Activated naive CD8-positive, alpha-beta T cell treated with anti-CD3 and anti-CD28 coated beads, Interleukin-2, amount 50 U/mL, for 24 hours (primary cell): ENCODE measurements at regions not wholly inside any gene's neighbourhood (a gene's known extent, or its start where the extent isn't known, plus 50 kb on each side); places are given as distances from the start of the nearest gene placed in this dataset.
"Not testable (repeated sequence)": the region's sequence is repeated elsewhere in the genome, so short reads cannot be mapped to it uniquely, and the experiment has no call there.

Source experiments
- ATAC-seq: fragments of 150-1000 bp; cut with Tn5 transposase; one replicate; pipeline ENCODE4 v1.10.0; 2021
- DNase-seq: peaks from one replicate; pipeline ENCODE4 v3.0.0; 2021
- H3K27ac Mint-ChIP-seq: one replicate; pipeline ENCODE4 v1.8.0; 2021; ENCODE audit warnings: mild to moderate bottlenecking, mixed read lengths
- H3K27me3 Mint-ChIP-seq: one replicate; pipeline ENCODE4 v1.8.0; 2021; ENCODE audit warnings: mixed read lengths
- H3K36me3 Mint-ChIP-seq: one replicate; pipeline ENCODE4 v1.8.0; 2021; ENCODE audit warnings: low read depth, mixed read lengths
- H3K4me1 Mint-ChIP-seq: one replicate; pipeline ENCODE4 v1.8.0; 2021; ENCODE audit warnings: mixed read lengths
- H3K4me3 Mint-ChIP-seq: one replicate; pipeline ENCODE4 v1.8.0; 2021; ENCODE audit warnings: mild to moderate bottlenecking, moderate library complexity, mixed read lengths
- H3K9me3 Mint-ChIP-seq: one replicate; pipeline ENCODE4 v1.8.0; 2021; ENCODE audit warnings: mixed read lengths

- peaks cover 2% of the 10 kb centered on the region for H3K36me3 Mint-ChIP-seq
- no peak overlapping the region for H3K27ac Mint-ChIP-seq
- DNase-seq, result no peak
- ATAC-seq, result no peak
- H3K4me3 Mint-ChIP-seq, result no peak overlapping the region
- peaks cover 13% of the 10 kb centered on the region for H3K9me3 Mint-ChIP-seq
- no peaks in the 10 kb centered on the region for H3K4me1 Mint-ChIP-seq
- H3K27me3 Mint-ChIP-seq, result peaks cover 2% of the 10 kb centered on the region
Observed at GRCh38 chr14:105664691-105665090, 138.3 kb downstream of the TMEM121 start.

- Mint-ChIP-seq H3K4me3 (no peak overlapping the region), H3K27me3 (peaks cover 2% of the 10 kb centered on the region), H3K36me3 (peaks cover 2% of the 10 kb centered on the region), H3K4me1 (no peaks in the 10 kb centered on the region), H3K27ac (no peak overlapping the region), H3K9me3 (peaks cover 6% of the 10 kb centered on the region)
- ATAC-seq (peak; percentile 14), DNase-seq (no peak)
Observed at GRCh38 chr14:105665247-105665950, 139.0 kb downstream of the TMEM121 start.

GRCh38 chr14:105665951-105666277, 139.5 kb downstream of the TMEM121 start:
- Mint-ChIP-seq H3K9me3 (peaks cover under 1% of the 10 kb centered on the region), H3K4me1 (no peaks in the 10 kb centered on the region), H3K27ac (no peak overlapping the region), H3K27me3 (peaks cover 2% of the 10 kb centered on the region), H3K36me3 (no peaks in the 10 kb centered on the region), H3K4me3 (no peak overlapping the region)
- ATAC-seq (no peak), DNase-seq (no peak)

GRCh38 chr14:105666420-105666819, 140.0 kb downstream of the TMEM121 start:
- no peak overlapping the region for H3K4me3 Mint-ChIP-seq
- DNase-seq (no peak), ATAC-seq (no peak)
- H3K9me3 Mint-ChIP-seq, result no peaks in the 10 kb centered on the region
- H3K4me1 Mint-ChIP-seq, result no peaks in the 10 kb centered on the region
- peaks cover 2% of the 10 kb centered on the region for H3K27me3 Mint-ChIP-seq
- H3K36me3 Mint-ChIP-seq, result no peaks in the 10 kb centered on the region
- H3K27ac Mint-ChIP-seq, result no peak overlapping the region

GRCh38 chr14:105666991-105667662, 140.7 kb downstream of the TMEM121 start:
- H3K27ac Mint-ChIP-seq, H3K27me3 Mint-ChIP-seq, H3K9me3 Mint-ChIP-seq, H3K4me1 Mint-ChIP-seq, H3K4me3 Mint-ChIP-seq, DNase-seq, H3K36me3 Mint-ChIP-seq, ATAC-seq: not testable (repeated sequence)

- H3K27ac Mint-ChIP-seq, H3K36me3 Mint-ChIP-seq, DNase-seq, ATAC-seq, H3K4me3 Mint-ChIP-seq, H3K4me1 Mint-ChIP-seq, H3K27me3 Mint-ChIP-seq, H3K9me3 Mint-ChIP-seq: not testable (repeated sequence)
Observed at GRCh38 chr14:105667663-105668020, 141.3 kb downstream of the TMEM121 start.

- not testable (repeated sequence) for H3K27ac Mint-ChIP-seq, H3K4me3 Mint-ChIP-seq, ATAC-seq, H3K27me3 Mint-ChIP-seq, H3K4me1 Mint-ChIP-seq, H3K36me3 Mint-ChIP-seq, DNase-seq, H3K9me3 Mint-ChIP-seq
Observed at GRCh38 chr14:105668021-105668420, 141.6 kb downstream of the TMEM121 start.

GRCh38 chr14:105668471-105669230, 142.3 kb downstream of the TMEM121 start:
- not testable (repeated sequence) for DNase-seq, ATAC-seq, H3K27ac Mint-ChIP-seq, H3K4me1 Mint-ChIP-seq, H3K9me3 Mint-ChIP-seq, H3K27me3 Mint-ChIP-seq, H3K4me3 Mint-ChIP-seq, H3K36me3 Mint-ChIP-seq

- not testable (repeated sequence) for H3K27ac Mint-ChIP-seq, DNase-seq, H3K4me1 Mint-ChIP-seq, ATAC-seq, H3K27me3 Mint-ChIP-seq, H3K36me3 Mint-ChIP-seq, H3K9me3 Mint-ChIP-seq, H3K4me3 Mint-ChIP-seq
Observed at GRCh38 chr14:105669231-105669610, 142.8 kb downstream of the TMEM121 start.

GRCh38 chr14:105669646-105670045, 143.3 kb downstream of the TMEM121 start:
- not testable (repeated sequence) for H3K4me3 Mint-ChIP-seq, H3K27me3 Mint-ChIP-seq, H3K36me3 Mint-ChIP-seq, H3K9me3 Mint-ChIP-seq, H3K27ac Mint-ChIP-seq, H3K4me1 Mint-ChIP-seq, DNase-seq, ATAC-seq

GRCh38 chr14:105672450-105673200, 146.2 kb downstream of the TMEM121 start:
- not testable (repeated sequence) for H3K27ac Mint-ChIP-seq, H3K36me3 Mint-ChIP-seq, H3K4me1 Mint-ChIP-seq, H3K27me3 Mint-ChIP-seq, ATAC-seq, H3K9me3 Mint-ChIP-seq, DNase-seq, H3K4me3 Mint-ChIP-seq

- DNase-seq, H3K27me3 Mint-ChIP-seq, H3K4me3 Mint-ChIP-seq, ATAC-seq, H3K27ac Mint-ChIP-seq, H3K36me3 Mint-ChIP-seq, H3K4me1 Mint-ChIP-seq, H3K9me3 Mint-ChIP-seq: not testable (repeated sequence)
Observed at GRCh38 chr14:105675433-105675832, 149.1 kb downstream of the TMEM121 start.

- not testable (repeated sequence) for DNase-seq, H3K4me3 Mint-ChIP-seq, H3K27me3 Mint-ChIP-seq, H3K4me1 Mint-ChIP-seq, ATAC-seq, H3K36me3 Mint-ChIP-seq, H3K27ac Mint-ChIP-seq, H3K9me3 Mint-ChIP-seq
Observed at GRCh38 chr14:105675905-105676670, 149.7 kb downstream of the TMEM121 start.

GRCh38 chr14:105678057-105678456, 151.7 kb downstream of the TMEM121 start:
- H3K27me3 Mint-ChIP-seq, H3K4me3 Mint-ChIP-seq, ATAC-seq, H3K36me3 Mint-ChIP-seq, DNase-seq, H3K4me1 Mint-ChIP-seq, H3K9me3 Mint-ChIP-seq: not testable (repeated sequence)
- H3K27ac Mint-ChIP-seq, result peak overlapping the region; percentile 46
